HEK293 (cell line): ENCODE measurements at regions not wholly inside any gene's neighbourhood (a gene's known extent, or its start where the extent isn't known, plus 50 kb on each side); places are given as distances from the start of the nearest gene placed in this dataset.

Experiments
- CTCF ChIA-PET: fragments of 350-600 bp; formaldehyde crosslinking; extraction: SDS; loops from one replicate; lab custom pipeline; 2021; ENCODE audit warnings: antibody characterized with exemption; lab: Yijun Ruan, JAX
- POLR2A ChIA-PET: fragments of 300-600 bp; formaldehyde crosslinking; extraction: SDS; loops from one replicate; lab custom pipeline; 2020; ENCODE audit warnings: antibody characterized with exemption, inconsistent platforms; lab: Yijun Ruan, JAX
- H3K27ac ChIP-seq: fragments of 200-500 bp; sonication (Bioruptor generic); 2 replicates; pipeline ENCODE4 v1.5.1; 2014; ENCODE audit warnings: low read depth, low read length, control low read depth, inconsistent platforms; ENCODE audit errors: extremely low read depth
- H3K36me3 ChIP-seq, 2 experiments: fragments of 200-500 bp in 1 of 2; sonication (Bioruptor generic) in 1 of 2; 1 replicate in 1 of 2; 2 replicates in 1 of 2; pipeline ENCODE4 v1.5.1; 2014 to 2017; ENCODE audit warnings: inconsistent platforms in 2 of 2, low read length in 2 of 2; ENCODE audit not compliant: control insufficient read depth in 2 of 2, insufficient read depth in 1 of 2
- H3K4me1 ChIP-seq: fragments of 200-500 bp; sonication (Bioruptor generic); 2 replicates; pipeline ENCODE4 v1.5.1; 2014; ENCODE audit warnings: mild to moderate bottlenecking, low read length, inconsistent platforms; ENCODE audit not compliant: control insufficient read depth, insufficient read depth
- H3K4me3 ChIP-seq: 2 replicates; pipeline ENCODE4 v1.5.1; 2011; ENCODE audit warnings: low read depth, mild to moderate bottlenecking, control low read depth, low read length, moderate library complexity
- H3K9me3 ChIP-seq: fragments of 200-500 bp; sonication (Bioruptor generic); 2 replicates; pipeline ENCODE4 v1.5.1; 2014; ENCODE audit warnings: low read depth, low read length, inconsistent platforms; ENCODE audit not compliant: control insufficient read depth, insufficient read depth
- EGR2 ChIP-seq: fragments of 450-650 bp; formaldehyde crosslinking; IDR thresholded peaks from 2 replicates; pipeline ENCODE4 v1.5.1; 2016; ENCODE audit warnings: low read depth, missing biosample characterization, missing genetic modification characterization
- KLF17 ChIP-seq: fragments of 450-650 bp; formaldehyde crosslinking; IDR thresholded peaks from 2 replicates; pipeline ENCODE4 v1.5.1; 2016; ENCODE audit warnings: missing biosample characterization, missing genetic modification characterization
- PRDM1 ChIP-seq: fragments of 450-650 bp; formaldehyde crosslinking; IDR thresholded peaks from 2 replicates; pipeline ENCODE4; 2016; ENCODE audit warnings: missing biosample characterization, missing genetic modification characterization
- ZFHX2 ChIP-seq: fragments of 450-650 bp; formaldehyde crosslinking; conservative IDR thresholded peaks from 2 replicates; pipeline ENCODE4 v1.5.1; 2016; ENCODE audit warnings: missing biosample characterization, missing genetic modification characterization
- ZIC2 ChIP-seq: fragments of 450-650 bp; formaldehyde crosslinking; IDR thresholded peaks from 2 replicates; pipeline ENCODE4 v1.5.1; 2016; ENCODE audit warnings: missing biosample characterization, missing genetic modification characterization
- ZNF184 ChIP-seq: fragments of 450-650 bp; IDR thresholded peaks from 2 replicates; pipeline ENCODE4 v1.5.1; 2018; ENCODE audit warnings: missing biosample characterization, mild to moderate bottlenecking, missing genetic modification characterization
- ZNF214 ChIP-seq: fragments of 450-650 bp; formaldehyde crosslinking; IDR thresholded peaks from 2 replicates; pipeline ENCODE4 v1.5.1; 2017; ENCODE audit warnings: missing biosample characterization, mild to moderate bottlenecking, missing genetic modification characterization, borderline replicate concordance
- ZNF221 ChIP-seq: fragments of 450-650 bp; formaldehyde crosslinking; IDR thresholded peaks from 2 replicates; pipeline ENCODE4 v1.5.1; 2017; ENCODE audit warnings: missing biosample characterization, missing genetic modification characterization, borderline replicate concordance
- ZNF223 ChIP-seq: fragments of 450-650 bp; formaldehyde crosslinking; IDR thresholded peaks from 2 replicates; pipeline ENCODE4 v1.5.1; 2016; ENCODE audit warnings: missing biosample characterization, missing genetic modification characterization
- ZNF274 ChIP-seq, 2 experiments: fragments of 200-500 bp in 1 of 2; fragments of 450-650 bp in 1 of 2; sonication (Bioruptor generic) in 1 of 2; formaldehyde crosslinking in 1 of 2; IDR thresholded peaks; 2 replicates each; pipeline versions ENCODE4 v1.5.1 to v1.6.1; 2014 to 2016; ENCODE audit warnings: borderline replicate concordance in 1 of 2, inconsistent platforms in 1 of 2, low read length in 1 of 2, missing biosample characterization in 1 of 2, missing genetic modification characterization in 1 of 2
- ZNF292 ChIP-seq: fragments of 450-650 bp; formaldehyde crosslinking; IDR thresholded peaks from 2 replicates; pipeline ENCODE4 v1.5.1; 2016; ENCODE audit warnings: low read depth, missing biosample characterization, missing genetic modification characterization, borderline replicate concordance
- ZNF341 ChIP-seq: fragments of 450-650 bp; formaldehyde crosslinking; IDR thresholded peaks from 2 replicates; pipeline ENCODE4; 2016; ENCODE audit warnings: low read depth, missing biosample characterization, missing genetic modification characterization
- ZNF362 ChIP-seq: fragments of 450-650 bp; formaldehyde crosslinking; IDR thresholded peaks from 2 replicates; pipeline ENCODE4 v1.5.1; 2016; ENCODE audit warnings: missing biosample characterization, missing genetic modification characterization
- ZNF433 ChIP-seq: fragments of 450-650 bp; formaldehyde crosslinking; IDR thresholded peaks from 2 replicates; pipeline ENCODE4 v1.5.1; 2016; ENCODE audit warnings: missing biosample characterization, missing genetic modification characterization, low read depth
- ZNF501 ChIP-seq: fragments of 450-650 bp; formaldehyde crosslinking; IDR thresholded peaks from 2 replicates; pipeline ENCODE4 v1.5.1; 2016; ENCODE audit warnings: missing biosample characterization, missing genetic modification characterization
- ZNF549 ChIP-seq: fragments of 450-650 bp; IDR thresholded peaks from 2 replicates; pipeline ENCODE4 v1.5.1; 2018; ENCODE audit warnings: missing biosample characterization, missing genetic modification characterization, mild to moderate bottlenecking, inconsistent platforms, moderate library complexity
- ZNF558 ChIP-seq: fragments of 450-650 bp; formaldehyde crosslinking; IDR thresholded peaks from 2 replicates; pipeline ENCODE4 v1.5.1; 2016; ENCODE audit warnings: missing biosample characterization, missing genetic modification characterization
- ZNF571 ChIP-seq: fragments of 450-650 bp; formaldehyde crosslinking; IDR thresholded peaks from 2 replicates; pipeline ENCODE4 v1.5.0; 2017; ENCODE audit warnings: missing biosample characterization, missing genetic modification characterization
- ZNF610 ChIP-seq: fragments of 450-650 bp; formaldehyde crosslinking; IDR thresholded peaks from 2 replicates; pipeline ENCODE4 v1.5.1; 2016; ENCODE audit warnings: missing biosample characterization, missing genetic modification characterization, borderline replicate concordance
- ZNF654 ChIP-seq: fragments of 450-650 bp; formaldehyde crosslinking; IDR thresholded peaks from 2 replicates; pipeline ENCODE4 v1.5.1; 2016; ENCODE audit warnings: low read depth, missing biosample characterization, missing genetic modification characterization
- ZNF785 ChIP-seq: fragments of 450-650 bp; formaldehyde crosslinking; IDR thresholded peaks from 2 replicates; pipeline ENCODE4 v1.5.1; 2016; ENCODE audit warnings: missing biosample characterization, missing genetic modification characterization
- ZNF830 ChIP-seq: fragments of 450-650 bp; IDR thresholded peaks from 2 replicates; pipeline ENCODE4 v1.5.0; 2018; ENCODE audit warnings: missing biosample characterization, missing genetic modification characterization, low read depth, mild to moderate bottlenecking, moderate library complexity
- ZSCAN4 ChIP-seq: fragments of 450-650 bp; formaldehyde crosslinking; IDR thresholded peaks from 2 replicates; pipeline ENCODE4 v1.5.1; 2017; ENCODE audit warnings: missing biosample characterization, missing genetic modification characterization

GRCh38 chr12:124494751-124495129, 72.7 kb downstream of the NCOR2 start:
- no peak overlapping the region for H3K27ac ChIP-seq
- no peaks in the 10 kb centered on the region for H3K9me3 ChIP-seq
- POLR2A ChIA-PET: no interaction called here
- peaks cover 0 to 37% of the 10 kb centered on the region in 2 experiments; a peak in 1 of 3 replicates for H3K36me3 ChIP-seq
- TF ChIP-seq ZNF341 (no peak), EGR2 (tag by site-specific recombination) (no peak), ZNF501 (tag by site-specific recombination) (no peak), ZSCAN4 (tag by site-specific recombination) (no peak), ZNF610 (no peak), ZNF292 (tag by site-specific recombination) (no peak), ZNF274 (IDR thresholded peaks at IDR 0.05; ENCODE audit: low read length) (no peak), ZNF274 (tag by site-specific recombination; IDR thresholded peaks at IDR 0.05; ENCODE audit: borderline replicate concordance) (no peak), ZNF830 (tag by site-specific recombination) (no peak), ZNF549 (tag by site-specific recombination) (no peak), PRDM1 (tag by site-specific recombination) (no peak), ZNF362 (no peak), ZNF558 (tag by site-specific recombination) (no peak), ZNF221 (no peak), ZNF223 (tag by site-specific recombination) (no peak), ZNF785 (no peak), ZNF214 (tag by site-specific recombination) (no peak), ZNF571 (no peak), ZNF654 (tag by site-specific recombination) (no peak), ZNF433 (no peak)
- CTCF ChIA-PET: interaction anchor here (0.5 to 0.7 kb wide), 2 partner anchors 461 to 499 kb away, joined by 3 to 4 read pairs; no protein-coding TSS in a partner anchor
- H3K4me3 ChIP-seq: no peak overlapping the region
- 0 out of 2 replicates have a peak, but pooled peaks cover 2% of the 10 kb centered on the region for H3K4me1 ChIP-seq

GRCh38 chr12:124493809-124494750, 73.3 kb downstream of the NCOR2 start:
- Histone ChIP-seq H3K4me1 (0 out of 2 replicates have a peak, but pooled peaks cover 2% of the 10 kb centered on the region), H3K27ac (no peak overlapping the region), H3K36me3 (peaks cover 0 to 37% of the 10 kb centered on the region in 2 experiments; a peak in 1 of 3 replicates), H3K4me3 (no peak overlapping the region), H3K9me3 (no peaks in the 10 kb centered on the region)
- ChIA-PET POLR2A (no interaction called here), CTCF (interaction anchor here (0.7 kb wide), 1 partner anchor 498 kb away, joined by 3 read pairs; no protein-coding TSS in a partner anchor)
- TF ChIP-seq ZFHX2 (tag by site-specific recombination) (0 out of 2 replicates have a peak, but pooled peaks have one; percentile 11), KLF17 (tag by site-specific recombination) (no peak), ZNF184 (no peak), ZIC2 (tag by site-specific recombination) (peak; percentile 45; the same call in 1 of the 2 replicates)
